GM12878 (cell line): ENCODE measurements at regions not wholly inside any gene's neighbourhood (a gene's known extent, or its start where the extent isn't known, plus 50 kb on each side); places are given as distances from the start of the nearest gene placed in this dataset.

Source experiments
- NFYB ChIP-seq: IDR thresholded peaks from 2 replicates; pipeline ENCODE4 v1.6.1; 2011; ENCODE audit warnings: low read depth, mild to moderate bottlenecking, low read length, improper control_type of control experiment, moderate library complexity; ENCODE audit not compliant: insufficient read depth
- POLR2A ChIP-seq: IDR thresholded peaks from 2 replicates; pipeline ENCODE4 v1.6.1; 2011; ENCODE audit warnings: low read depth, mild to moderate bottlenecking, low read length

- no peak for TF ChIP-seq NFYB
- TF ChIP-seq POLR2A: no peak
Measured at GRCh38 chr13:70222926-70223325, 114.7 kb upstream of the KLHL1 start.
